HUES6 (cell line): ENCODE measurements at regions not wholly inside any gene's neighbourhood (a gene's known extent, or its start where the extent isn't known, plus 50 kb on each side); places are given as distances from the start of the nearest gene placed in this dataset.

Source experiments
- H3K27ac ChIP-seq: 2 replicates; pipeline ENCODE4 v1.7.0; 2013; ENCODE audit warnings: low read depth, mild to moderate bottlenecking, low read length, inconsistent platforms
- H3K27me3 ChIP-seq: 2 replicates; pipeline ENCODE4 v1.6.1; 2013; ENCODE audit warnings: low read length; ENCODE audit not compliant: control insufficient read depth, insufficient read depth
- H3K36me3 ChIP-seq: 2 replicates; pipeline ENCODE4 v1.6.1; 2013; ENCODE audit warnings: low read length; ENCODE audit not compliant: control insufficient read depth, insufficient read depth
- H3K4me1 ChIP-seq: 2 replicates; pipeline ENCODE4 v1.6.1; 2013; ENCODE audit warnings: low read length; ENCODE audit not compliant: control insufficient read depth, insufficient read depth
- H3K4me3 ChIP-seq: 2 replicates; pipeline ENCODE4 v1.5.1; 2013; ENCODE audit warnings: low read depth, low read length
- H3K9ac ChIP-seq: one replicate; pipeline ENCODE4 v1.6.1; 2013; ENCODE audit warnings: mild to moderate bottlenecking, low read length
- H3K9me3 ChIP-seq: 2 replicates; pipeline ENCODE4 v1.6.1; 2013; ENCODE audit warnings: low read depth, low read length; ENCODE audit not compliant: control insufficient read depth, insufficient read depth

GRCh38 chr2:142687075-142687474 lies 190.4 kb upstream of the KYNU start:
- no peak overlapping the region for H3K9ac ChIP-seq
- H3K27ac ChIP-seq: no peak overlapping the region
- H3K4me3 ChIP-seq: no peak overlapping the region
- no peaks in the 10 kb centered on the region for H3K27me3 ChIP-seq
- no peaks in the 10 kb centered on the region for H3K36me3 ChIP-seq
- H3K9me3 ChIP-seq: no peaks in the 10 kb centered on the region
- no peaks in the 10 kb centered on the region for H3K4me1 ChIP-seq

GRCh38 chr2:142684667-142685066 lies 192.8 kb upstream of the KYNU start:
- H3K4me1 ChIP-seq: no peaks in the 10 kb centered on the region
- no peak overlapping the region for H3K27ac ChIP-seq
- H3K36me3 ChIP-seq: no peaks in the 10 kb centered on the region
- no peak overlapping the region for H3K4me3 ChIP-seq
- H3K9ac ChIP-seq: no peak overlapping the region
- no peaks in the 10 kb centered on the region for H3K27me3 ChIP-seq
- H3K9me3 ChIP-seq: no peaks in the 10 kb centered on the region

GRCh38 chr2:142682528-142682927 lies 194.9 kb upstream of the KYNU start:
- H3K4me3 ChIP-seq: no peak overlapping the region
- no peak overlapping the region for H3K9ac ChIP-seq
- no peaks in the 10 kb centered on the region for H3K27me3 ChIP-seq
- H3K36me3 ChIP-seq: no peaks in the 10 kb centered on the region
- no peaks in the 10 kb centered on the region for H3K9me3 ChIP-seq
- H3K27ac ChIP-seq: no peak overlapping the region
- H3K4me1 ChIP-seq: no peaks in the 10 kb centered on the region

GRCh38 chr2:142681952-142682351 lies 195.5 kb upstream of the KYNU start:
- no peak overlapping the region for H3K27ac ChIP-seq
- H3K27me3 ChIP-seq: no peaks in the 10 kb centered on the region
- H3K4me3 ChIP-seq: no peak overlapping the region
- no peak overlapping the region for H3K9ac ChIP-seq
- no peaks in the 10 kb centered on the region for H3K9me3 ChIP-seq
- H3K4me1 ChIP-seq: no peaks in the 10 kb centered on the region
- H3K36me3 ChIP-seq: no peaks in the 10 kb centered on the region

- H3K4me3 ChIP-seq: no peak overlapping the region
- H3K9me3 ChIP-seq: no peaks in the 10 kb centered on the region
- no peaks in the 10 kb centered on the region for H3K27me3 ChIP-seq
- H3K36me3 ChIP-seq: no peaks in the 10 kb centered on the region
- H3K4me1 ChIP-seq: no peaks in the 10 kb centered on the region
- no peak overlapping the region for H3K9ac ChIP-seq
- no peak overlapping the region for H3K27ac ChIP-seq
These were observed 199.3 kb upstream of the KYNU start for GRCh38 chr2:142678164-142678563.

GRCh38 chr2:142675398-142675797 lies 202.1 kb upstream of the KYNU start:
- Histone ChIP-seq H3K9me3 (no peaks in the 10 kb centered on the region), H3K27me3 (no peaks in the 10 kb centered on the region), H3K36me3 (no peaks in the 10 kb centered on the region), H3K4me1 (no peaks in the 10 kb centered on the region), H3K4me3 (no peak overlapping the region), H3K9ac (no peak overlapping the region), H3K27ac (no peak overlapping the region)

- Histone ChIP-seq H3K27me3 (no peaks in the 10 kb centered on the region), H3K9me3 (no peaks in the 10 kb centered on the region), H3K4me1 (no peaks in the 10 kb centered on the region), H3K9ac (no peak overlapping the region), H3K36me3 (no peaks in the 10 kb centered on the region), H3K27ac (no peak overlapping the region), H3K4me3 (no peak overlapping the region)
These were observed 203.6 kb upstream of the KYNU start for GRCh38 chr2:142673836-142674235.

- no peaks in the 10 kb centered on the region for H3K4me1 ChIP-seq
- no peak overlapping the region for H3K9ac ChIP-seq
- H3K9me3 ChIP-seq: no peaks in the 10 kb centered on the region
- no peaks in the 10 kb centered on the region for H3K27me3 ChIP-seq
- H3K36me3 ChIP-seq: no peaks in the 10 kb centered on the region
- no peak overlapping the region for H3K27ac ChIP-seq
- H3K4me3 ChIP-seq: no peak overlapping the region
These were observed 204.8 kb upstream of the KYNU start for GRCh38 chr2:142672698-142673097.

- Histone ChIP-seq H3K4me1 (no peaks in the 10 kb centered on the region), H3K36me3 (no peaks in the 10 kb centered on the region), H3K27ac (no peak overlapping the region), H3K4me3 (no peak overlapping the region), H3K9me3 (no peaks in the 10 kb centered on the region), H3K9ac (no peak overlapping the region), H3K27me3 (no peaks in the 10 kb centered on the region)
These were observed 207.1 kb upstream of the KYNU start for GRCh38 chr2:142670362-142670761.

- no peak overlapping the region for H3K27ac ChIP-seq
- no peaks in the 10 kb centered on the region for H3K4me1 ChIP-seq
- no peak overlapping the region for H3K9ac ChIP-seq
- no peaks in the 10 kb centered on the region for H3K27me3 ChIP-seq
- H3K36me3 ChIP-seq: no peaks in the 10 kb centered on the region
- H3K9me3 ChIP-seq: no peaks in the 10 kb centered on the region
- no peak overlapping the region for H3K4me3 ChIP-seq
These were observed 209.0 kb upstream of the KYNU start for GRCh38 chr2:142668420-142668819.

GRCh38 chr2:142665241-142665640 lies 212.2 kb upstream of the KYNU start:
- Histone ChIP-seq H3K9ac (no peak overlapping the region), H3K4me1 (no peaks in the 10 kb centered on the region), H3K9me3 (no peaks in the 10 kb centered on the region), H3K36me3 (no peaks in the 10 kb centered on the region), H3K4me3 (no peak overlapping the region), H3K27ac (no peak overlapping the region), H3K27me3 (no peaks in the 10 kb centered on the region)

- no peak overlapping the region for H3K9ac ChIP-seq
- no peaks in the 10 kb centered on the region for H3K27me3 ChIP-seq
- no peak overlapping the region for H3K4me3 ChIP-seq
- no peak overlapping the region for H3K27ac ChIP-seq
- H3K36me3 ChIP-seq: no peaks in the 10 kb centered on the region
- H3K4me1 ChIP-seq: no peaks in the 10 kb centered on the region
- no peaks in the 10 kb centered on the region for H3K9me3 ChIP-seq
These were observed 226.9 kb upstream of the KYNU start for GRCh38 chr2:142650601-142651000.
